Body of pancreas (tissue), 4 donors: ENCODE measurements at regions not wholly inside any gene's neighbourhood (a gene's known extent, or its start where the extent isn't known, plus 50 kb on each side); places are given as distances from the start of the nearest gene placed in this dataset.

Experiments
- POLR2A ChIP-seq, 3 donors: fragments of 450-650 bp; IDR thresholded peaks; one replicate each; pipeline ENCODE4 v1.6.1; 2016; ENCODE audit warnings: antibody characterized with exemption in 3 of 3, mild to moderate bottlenecking in 2 of 3
- TF ChIP-seq, protein P1 (sequence below), 7 experiments: fragments of 450-650 bp in 4 of 7; fragments of 200-600 bp in 3 of 7; sonication (generic) in 3 of 7; IDR thresholded peaks; one replicate each; pipeline ENCODE4 v1.5.1; 2016 to 2019; ENCODE audit warnings: antibody characterized with exemption in 7 of 7

DNA sequence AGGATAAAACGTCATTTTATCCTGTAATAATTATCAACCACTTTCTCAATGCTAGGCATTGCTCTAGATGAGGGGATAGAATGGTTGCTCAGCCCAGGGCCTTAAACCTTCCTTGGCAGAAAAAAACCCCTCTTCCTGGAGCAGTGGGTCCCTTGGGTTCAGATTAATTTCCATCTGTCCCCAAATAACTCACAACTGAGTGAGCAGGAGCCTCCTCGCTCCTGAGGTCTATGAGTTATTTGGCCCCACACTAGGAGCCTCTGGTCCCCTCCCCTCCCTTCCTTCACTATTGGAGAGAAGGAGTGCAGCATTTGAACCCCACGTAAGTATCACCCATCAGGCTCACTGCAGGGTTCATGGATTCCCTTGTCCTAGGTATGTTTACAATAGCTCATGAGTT is 157.5 kb upstream of the FHL2 start:
- no peak for TF ChIP-seq POLR2A (IDR thresholded peaks at IDR 0.05)
- TF ChIP-seq, protein P1, sequence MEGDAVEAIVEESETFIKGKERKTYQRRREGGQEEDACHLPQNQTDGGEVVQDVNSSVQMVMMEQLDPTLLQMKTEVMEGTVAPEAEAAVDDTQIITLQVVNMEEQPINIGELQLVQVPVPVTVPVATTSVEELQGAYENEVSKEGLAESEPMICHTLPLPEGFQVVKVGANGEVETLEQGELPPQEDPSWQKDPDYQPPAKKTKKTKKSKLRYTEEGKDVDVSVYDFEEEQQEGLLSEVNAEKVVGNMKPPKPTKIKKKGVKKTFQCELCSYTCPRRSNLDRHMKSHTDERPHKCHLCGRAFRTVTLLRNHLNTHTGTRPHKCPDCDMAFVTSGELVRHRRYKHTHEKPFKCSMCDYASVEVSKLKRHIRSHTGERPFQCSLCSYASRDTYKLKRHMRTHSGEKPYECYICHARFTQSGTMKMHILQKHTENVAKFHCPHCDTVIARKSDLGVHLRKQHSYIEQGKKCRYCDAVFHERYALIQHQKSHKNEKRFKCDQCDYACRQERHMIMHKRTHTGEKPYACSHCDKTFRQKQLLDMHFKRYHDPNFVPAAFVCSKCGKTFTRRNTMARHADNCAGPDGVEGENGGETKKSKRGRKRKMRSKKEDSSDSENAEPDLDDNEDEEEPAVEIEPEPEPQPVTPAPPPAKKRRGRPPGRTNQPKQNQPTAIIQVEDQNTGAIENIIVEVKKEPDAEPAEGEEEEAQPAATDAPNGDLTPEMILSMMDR (IDR thresholded peaks at IDR 0.05) = no peak
